ENCODE measurements at regions not wholly inside any gene's neighbourhood (a gene's known extent, or its start where the extent isn't known, plus 50 kb on each side); places are given as distances from the start of the nearest gene placed in this dataset.

DNA sequence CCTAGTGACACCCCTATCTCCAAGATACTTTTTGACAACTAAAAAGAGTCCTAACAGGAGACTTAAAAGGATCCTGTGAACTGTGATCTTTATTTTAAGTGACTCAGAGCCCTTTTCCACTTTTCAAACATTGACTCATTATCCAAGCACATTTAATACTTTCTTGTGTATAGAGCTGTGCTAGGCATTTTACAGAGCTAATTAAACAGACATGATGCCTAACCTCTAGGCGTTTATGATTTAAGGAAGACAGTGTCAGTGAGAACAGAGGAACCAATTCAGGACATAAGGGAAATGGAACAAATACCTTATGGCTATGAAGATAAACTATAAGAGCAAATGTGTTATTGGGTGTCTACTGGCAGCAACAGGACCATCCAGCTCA is 282.6 kb downstream of the TPBG start:
- TF ChIP-seq POLR2A (IDR thresholded peaks at IDR 0.05) = no peak
- TF ChIP-seq, protein P1, sequence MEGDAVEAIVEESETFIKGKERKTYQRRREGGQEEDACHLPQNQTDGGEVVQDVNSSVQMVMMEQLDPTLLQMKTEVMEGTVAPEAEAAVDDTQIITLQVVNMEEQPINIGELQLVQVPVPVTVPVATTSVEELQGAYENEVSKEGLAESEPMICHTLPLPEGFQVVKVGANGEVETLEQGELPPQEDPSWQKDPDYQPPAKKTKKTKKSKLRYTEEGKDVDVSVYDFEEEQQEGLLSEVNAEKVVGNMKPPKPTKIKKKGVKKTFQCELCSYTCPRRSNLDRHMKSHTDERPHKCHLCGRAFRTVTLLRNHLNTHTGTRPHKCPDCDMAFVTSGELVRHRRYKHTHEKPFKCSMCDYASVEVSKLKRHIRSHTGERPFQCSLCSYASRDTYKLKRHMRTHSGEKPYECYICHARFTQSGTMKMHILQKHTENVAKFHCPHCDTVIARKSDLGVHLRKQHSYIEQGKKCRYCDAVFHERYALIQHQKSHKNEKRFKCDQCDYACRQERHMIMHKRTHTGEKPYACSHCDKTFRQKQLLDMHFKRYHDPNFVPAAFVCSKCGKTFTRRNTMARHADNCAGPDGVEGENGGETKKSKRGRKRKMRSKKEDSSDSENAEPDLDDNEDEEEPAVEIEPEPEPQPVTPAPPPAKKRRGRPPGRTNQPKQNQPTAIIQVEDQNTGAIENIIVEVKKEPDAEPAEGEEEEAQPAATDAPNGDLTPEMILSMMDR (IDR thresholded peaks at IDR 0.05) = no peak
- intact Hi-C loops (cut with DNase I) = no loop called here
- Histone ChIP-seq H3K4me3 (no peak overlapping the region), H3K27ac (no peak overlapping the region), H3K27me3 (no peaks in the 10 kb centered on the region), H3K9me3 (no peaks in the 10 kb centered on the region), H3K4me1 (no peaks in the 10 kb centered on the region), H3K36me3 (no peaks in the 10 kb centered on the region)
- ATAC-seq (no peak), DNase-seq (no peak)
- 50% methylated on average over 1 of the region's 1 CpG for WGBS (ENCODE audit: insufficient coverage, low coverage, low lambda C conversion rate, missing lambda C conversion rate)

DNA sequence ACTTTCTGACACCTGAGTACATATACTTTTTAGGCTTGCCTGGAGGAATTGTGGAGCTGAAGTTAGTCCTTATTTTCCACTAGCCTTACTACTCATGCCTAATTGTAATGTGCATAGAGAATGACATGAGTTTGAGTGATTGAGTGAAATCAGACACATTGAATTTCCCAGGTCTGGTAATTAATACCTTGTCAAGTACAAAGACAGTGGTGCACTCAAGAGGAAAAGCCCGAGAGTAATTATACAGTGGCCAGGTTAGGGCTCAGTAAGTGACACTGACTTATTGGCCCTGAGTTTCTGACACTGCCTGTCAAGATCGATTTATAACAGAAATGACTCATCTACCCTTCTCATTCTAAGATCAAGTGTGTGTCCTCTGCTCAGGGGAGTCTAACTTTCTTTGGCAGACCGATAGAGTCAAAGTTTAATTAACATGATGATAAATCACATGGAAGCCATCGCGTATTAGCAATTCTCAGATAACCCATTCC is 288.3 kb downstream of the TPBG start:
- Histone ChIP-seq H3K4me3 (no peak overlapping the region), H3K9me3 (no peaks in the 10 kb centered on the region), H3K4me1 (no peaks in the 10 kb centered on the region), H3K27me3 (no peaks in the 10 kb centered on the region), H3K36me3 (no peaks in the 10 kb centered on the region), H3K27ac (no peak overlapping the region)
- WGBS (ENCODE audit: insufficient coverage, low coverage, low lambda C conversion rate, missing lambda C conversion rate) = 60% methylated on average over 5 of the region's 5 CpGs
- TF ChIP-seq, protein P1 (IDR thresholded peaks at IDR 0.05) = no peak
- no peak for TF ChIP-seq POLR2A (IDR thresholded peaks at IDR 0.05)
- intact Hi-C loops (cut with DNase I) = no loop called here
- DNase-seq (no peak), ATAC-seq (no peak)

DNA sequence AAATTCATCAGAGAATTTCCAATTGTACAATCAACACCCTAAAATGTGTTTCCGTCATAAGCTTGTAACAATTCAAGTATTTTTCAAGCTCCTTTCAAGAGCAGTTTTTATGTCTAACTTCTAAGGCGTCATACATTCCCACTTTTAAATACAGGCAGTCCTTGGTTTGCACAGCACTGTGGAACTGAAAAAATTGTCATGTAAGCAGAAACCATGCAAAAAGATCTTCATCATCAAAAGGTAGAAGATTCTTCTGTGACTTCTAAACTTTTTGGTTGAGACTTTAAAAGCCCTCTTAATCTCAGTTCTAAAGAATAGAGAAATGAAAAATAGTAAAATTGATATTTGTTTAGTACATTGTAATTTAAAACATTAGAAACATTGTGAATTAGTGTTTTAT is 315.6 kb downstream of the TPBG start:
- no peaks in the 10 kb centered on the region for H3K4me1 ChIP-seq
- no peaks in the 10 kb centered on the region for H3K27me3 ChIP-seq
- H3K27ac ChIP-seq = no peak overlapping the region
- TF ChIP-seq, protein P1 (IDR thresholded peaks at IDR 0.05) = no peak
- no peak for TF ChIP-seq POLR2A (IDR thresholded peaks at IDR 0.05)
- DNase-seq (no peak), ATAC-seq (no peak)
- no peaks in the 10 kb centered on the region for H3K36me3 ChIP-seq
- H3K4me3 ChIP-seq = no peak overlapping the region
- no peaks in the 10 kb centered on the region for H3K9me3 ChIP-seq
- intact Hi-C loops (cut with DNase I) = no loop called here
- 55% methylated on average over 2 of the region's 2 CpGs for WGBS (ENCODE audit: insufficient coverage, low coverage, low lambda C conversion rate, missing lambda C conversion rate)

DNA sequence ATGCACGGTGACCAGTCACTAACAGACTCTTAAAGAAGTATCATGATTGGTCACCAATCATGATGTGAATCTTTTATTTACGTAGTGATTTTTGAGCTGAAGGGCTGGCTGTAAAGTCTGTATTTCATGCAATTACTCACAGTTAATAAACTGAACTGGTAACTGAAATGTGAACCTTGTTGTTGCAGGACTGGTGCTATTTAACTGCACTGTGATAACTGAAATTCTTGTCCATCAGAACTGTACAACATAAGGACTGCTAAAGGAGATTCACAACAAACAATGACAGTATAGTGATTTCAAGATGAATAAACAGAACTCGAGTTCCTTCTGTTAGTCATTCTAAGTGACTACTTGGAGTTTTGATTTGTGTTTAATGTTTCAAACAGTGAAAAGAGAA is 316.6 kb downstream of the TPBG start:
- no peak for TF ChIP-seq POLR2A (IDR thresholded peaks at IDR 0.05)
- TF ChIP-seq, protein P1 (IDR thresholded peaks at IDR 0.05) = no peak
- intact Hi-C loops (cut with DNase I) = no loop called here
- Histone ChIP-seq H3K27ac (no peak overlapping the region), H3K4me3 (no peak overlapping the region), H3K4me1 (no peaks in the 10 kb centered on the region), H3K27me3 (no peaks in the 10 kb centered on the region), H3K9me3 (no peaks in the 10 kb centered on the region), H3K36me3 (no peaks in the 10 kb centered on the region)
- DNase-seq = no peak
- 33% methylated on average over 3 of the region's 3 CpGs for WGBS (ENCODE audit: insufficient coverage, low coverage, low lambda C conversion rate, missing lambda C conversion rate)
- no peak for ATAC-seq

DNA sequence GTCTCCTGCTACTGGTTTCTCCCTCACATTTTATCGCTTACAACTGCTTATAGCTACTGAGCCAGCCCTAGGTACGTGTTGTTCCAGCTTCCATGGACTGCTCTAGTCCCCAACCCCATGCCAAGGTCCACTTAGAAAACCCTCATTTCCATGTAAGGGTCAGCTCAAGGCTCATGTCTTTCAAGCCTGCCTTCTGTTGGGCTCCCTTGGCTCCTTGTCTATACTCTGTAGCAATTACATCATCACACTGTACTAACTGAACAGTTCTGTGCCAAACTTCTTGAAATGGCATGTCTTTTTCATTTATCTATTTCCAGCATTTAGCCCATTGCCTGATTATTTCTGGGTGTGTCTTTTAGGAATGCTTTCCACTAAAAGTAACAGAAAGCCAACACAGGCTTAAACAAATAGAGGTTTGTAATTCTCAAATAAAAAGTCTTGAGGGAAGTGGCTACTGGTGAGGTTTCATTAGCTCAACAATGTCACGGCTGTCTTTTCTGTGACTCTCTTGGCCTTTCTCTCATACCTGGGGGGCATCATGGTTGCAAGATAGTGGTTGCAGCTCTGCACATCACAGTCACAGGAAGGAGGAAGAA is 317.6 kb downstream of the TPBG start:
- Histone ChIP-seq H3K27me3 (no peaks in the 10 kb centered on the region), H3K4me1 (no peaks in the 10 kb centered on the region), H3K4me3 (no peak overlapping the region), H3K9me3 (no peaks in the 10 kb centered on the region), H3K27ac (no peak overlapping the region), H3K36me3 (no peaks in the 10 kb centered on the region)
- intact Hi-C loops (cut with DNase I) = no loop called here
- no peak for ATAC-seq
- TF ChIP-seq, protein P1 (IDR thresholded peaks at IDR 0.05) = no peak
- TF ChIP-seq POLR2A (IDR thresholded peaks at IDR 0.05) = no peak
- WGBS (ENCODE audit: insufficient coverage, low coverage, low lambda C conversion rate, missing lambda C conversion rate) = 0% methylated on average over 2 of the region's 3 CpGs
- DNase-seq = no peak

Data from right lobe of liver (tissue), 6 donors.